GF-D8 (cell line): ENCODE measurements at regions not wholly inside any gene's neighbourhood (a gene's known extent, or its start where the extent isn't known, plus 50 kb on each side); places are given as distances from the start of the nearest gene placed in this dataset.

Experiments used
- DNase-seq: peaks from one replicate; lab custom pipeline; 2025; lab: John Stamatoyannopoulos, UW

DNA sequence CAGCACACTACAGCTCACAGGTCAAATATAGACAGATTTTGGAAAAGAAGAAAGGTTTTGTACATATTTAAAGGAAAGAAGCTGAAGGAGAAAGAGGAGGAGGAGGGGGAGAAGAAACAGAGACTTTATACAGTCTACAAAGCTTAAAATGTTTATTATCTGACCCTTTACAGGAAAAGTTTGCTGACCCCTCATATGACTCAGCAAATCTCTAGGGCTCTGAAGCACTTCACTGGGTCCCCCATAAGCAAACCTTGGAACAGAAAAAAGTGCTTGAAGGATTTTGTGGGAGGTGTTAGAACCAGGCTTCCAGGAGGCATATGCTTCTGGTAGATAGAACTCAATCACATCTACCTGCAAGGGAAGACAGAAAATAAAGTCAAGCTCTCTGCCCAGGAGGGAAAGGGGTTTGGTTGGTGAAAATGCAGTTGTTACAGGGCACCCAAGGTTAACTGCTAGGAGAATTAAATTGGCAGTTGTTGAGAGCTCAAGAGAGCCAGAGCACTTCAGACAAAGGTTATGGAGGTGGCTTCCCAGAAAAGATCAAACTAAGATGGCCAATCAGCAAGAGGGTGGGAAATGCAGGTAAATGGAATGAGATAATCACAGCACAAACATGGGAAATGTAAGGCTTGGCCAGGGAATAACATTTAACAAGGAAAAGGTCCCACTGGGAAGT is 207.4 kb upstream of the SGK1 start:
- no peak for DNase-seq

DNA sequence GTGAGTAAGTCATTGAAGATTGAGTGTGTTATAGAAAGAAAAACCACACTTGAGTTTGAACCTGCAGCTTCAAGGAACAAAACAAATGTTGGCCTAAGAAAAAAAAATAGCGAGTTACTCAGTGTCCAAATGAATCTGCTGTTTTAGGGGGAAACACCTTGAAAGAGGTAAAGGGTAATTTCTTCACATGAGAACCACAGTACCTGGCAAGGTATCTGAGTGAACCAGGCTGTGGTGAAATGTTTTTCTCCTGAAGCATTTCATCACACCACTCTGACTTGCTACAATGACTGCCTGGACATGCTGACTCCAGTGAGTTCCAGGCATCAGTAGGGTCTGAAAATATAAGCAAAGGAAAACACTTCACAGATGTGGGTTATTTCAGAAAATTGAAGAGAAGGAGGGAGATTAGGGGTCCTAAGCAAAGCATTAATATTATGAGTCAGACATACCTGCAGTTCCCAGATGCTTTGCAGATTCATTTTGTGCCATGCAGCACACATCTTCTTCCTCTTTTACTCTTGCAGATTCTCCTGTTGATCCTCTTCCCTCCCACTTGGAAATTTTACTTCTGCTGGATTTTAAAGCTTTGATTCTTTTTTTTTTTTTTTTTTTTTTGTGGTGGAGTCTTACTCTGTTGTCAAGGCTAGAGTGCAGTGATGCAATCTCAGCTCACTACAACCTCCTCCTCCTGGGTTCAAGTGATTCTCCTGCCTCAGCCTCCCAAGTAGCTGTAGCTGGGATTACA is 206.2 kb upstream of the SGK1 start:
- no peak for DNase-seq

DNA sequence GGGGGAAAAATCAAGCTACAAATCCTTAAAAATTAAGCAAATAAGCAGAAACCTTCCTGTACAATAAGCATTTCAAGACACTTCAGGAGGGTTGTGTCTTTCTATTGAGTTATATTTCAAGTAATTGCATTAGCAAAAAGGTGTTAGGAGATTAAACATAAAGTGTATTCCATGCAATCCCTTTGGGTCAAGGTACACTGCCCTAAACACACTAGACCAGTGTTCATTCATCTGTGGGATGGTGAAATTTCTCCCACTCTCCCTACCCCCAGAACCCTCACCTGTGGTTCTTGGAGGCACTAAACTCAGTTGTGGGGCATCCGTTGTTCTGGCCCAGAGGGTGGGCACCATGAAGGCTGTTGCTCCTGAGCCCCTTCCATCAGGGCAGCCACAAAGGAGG is 205.1 kb upstream of the SGK1 start:
- DNase-seq = no peak

DNA sequence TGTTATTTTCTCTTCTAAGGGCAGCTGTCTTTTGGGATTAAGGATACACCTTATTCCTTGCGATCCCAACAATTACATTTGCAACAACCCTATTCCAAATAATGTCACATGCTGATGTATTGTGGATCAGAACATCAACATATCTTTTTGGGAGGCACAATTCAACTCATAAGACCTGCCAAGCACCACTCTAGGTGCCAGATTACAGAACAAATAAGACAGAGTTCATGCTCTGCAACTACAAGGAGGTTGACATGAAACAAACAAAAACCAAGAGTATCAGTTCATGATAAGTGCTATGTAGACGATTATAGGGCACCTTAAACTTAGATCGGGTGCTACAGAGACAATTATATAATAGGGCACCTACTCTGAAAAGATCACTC is 203.2 kb upstream of the SGK1 start:
- DNase-seq = no peak

DNA sequence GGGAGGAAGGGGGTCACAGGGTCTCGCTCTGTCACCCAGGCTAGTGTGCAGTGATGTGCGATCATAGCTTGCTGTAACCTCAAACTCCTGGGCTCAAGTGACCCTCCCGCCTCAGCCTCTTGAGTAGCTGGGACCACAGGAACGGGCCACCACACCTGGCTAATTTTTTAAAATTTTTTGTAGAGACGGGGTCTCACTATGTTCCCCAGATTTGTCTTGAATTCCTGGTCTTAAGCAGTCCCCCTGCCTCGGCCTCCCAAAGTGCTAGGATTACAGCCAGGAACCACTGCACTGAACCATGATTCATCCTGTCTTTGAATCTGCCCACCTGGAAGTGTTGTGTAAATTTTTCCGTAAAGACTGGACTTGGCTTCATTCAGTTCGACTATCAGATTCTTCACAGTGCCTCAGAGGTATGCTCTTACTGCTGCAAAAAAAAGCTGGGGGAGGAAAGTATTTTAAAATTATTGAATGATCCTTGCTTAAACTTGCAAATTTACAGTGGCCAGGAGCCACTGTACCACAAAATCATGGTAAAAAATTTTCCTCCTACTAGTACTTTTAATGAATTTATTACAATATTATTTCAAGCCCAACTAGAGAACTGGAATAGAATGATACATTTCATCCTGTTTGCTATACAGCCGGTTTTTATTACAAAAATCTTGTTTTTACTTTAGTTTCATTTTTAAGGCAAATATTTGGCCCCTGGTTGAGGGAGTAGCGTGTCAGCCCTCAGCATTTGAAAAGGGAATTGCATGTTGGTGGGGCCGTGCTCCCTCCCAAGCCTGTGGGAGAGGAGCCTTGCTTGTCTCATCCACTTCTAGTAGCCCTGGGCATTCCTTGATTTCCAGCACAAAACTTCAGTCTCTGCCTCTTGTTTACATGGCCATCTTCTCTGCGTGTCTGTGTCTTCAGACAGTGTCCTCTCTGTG is 202.5 kb upstream of the SGK1 start:
- no peak for DNase-seq

DNA sequence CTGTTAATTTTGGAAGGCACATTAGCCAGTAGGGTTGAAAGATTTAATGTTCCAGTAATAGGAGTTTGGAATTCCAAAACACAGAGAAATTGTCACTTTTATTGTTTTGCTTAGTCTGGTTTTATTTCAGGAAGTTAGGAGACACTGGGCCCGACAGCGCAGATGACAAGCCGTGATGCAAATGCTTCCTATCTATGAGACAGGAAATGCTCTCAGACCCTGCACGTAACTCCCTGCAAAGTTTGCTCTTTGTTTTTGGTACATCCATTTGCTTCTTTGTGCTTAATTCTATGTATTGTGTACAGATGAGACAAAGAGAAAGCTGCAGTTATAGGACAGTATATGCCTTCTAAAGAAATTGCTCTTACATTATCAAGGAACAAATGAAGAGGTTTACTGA is 201.6 kb upstream of the SGK1 start:
- DNase-seq = no peak

DNA sequence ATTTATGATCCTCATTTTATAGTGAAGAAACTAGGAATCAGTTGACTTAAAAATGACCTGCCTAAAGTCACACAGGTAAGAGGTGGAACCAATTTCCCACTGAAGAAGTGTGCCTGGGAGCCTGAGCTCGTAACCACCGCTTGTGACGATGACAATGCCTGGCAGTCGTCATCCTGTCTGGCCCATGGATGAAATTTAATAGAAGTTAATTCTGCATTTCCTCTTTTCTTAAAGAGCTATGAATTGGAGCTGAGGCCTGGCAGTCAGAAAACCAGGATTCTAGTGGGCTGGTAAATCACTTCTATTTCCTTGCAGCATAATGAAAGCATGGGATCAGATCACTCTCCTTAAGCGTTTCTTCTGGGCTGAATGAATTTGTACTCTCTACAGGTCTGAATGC is 200.0 kb upstream of the SGK1 start:
- DNase-seq = no peak

DNA sequence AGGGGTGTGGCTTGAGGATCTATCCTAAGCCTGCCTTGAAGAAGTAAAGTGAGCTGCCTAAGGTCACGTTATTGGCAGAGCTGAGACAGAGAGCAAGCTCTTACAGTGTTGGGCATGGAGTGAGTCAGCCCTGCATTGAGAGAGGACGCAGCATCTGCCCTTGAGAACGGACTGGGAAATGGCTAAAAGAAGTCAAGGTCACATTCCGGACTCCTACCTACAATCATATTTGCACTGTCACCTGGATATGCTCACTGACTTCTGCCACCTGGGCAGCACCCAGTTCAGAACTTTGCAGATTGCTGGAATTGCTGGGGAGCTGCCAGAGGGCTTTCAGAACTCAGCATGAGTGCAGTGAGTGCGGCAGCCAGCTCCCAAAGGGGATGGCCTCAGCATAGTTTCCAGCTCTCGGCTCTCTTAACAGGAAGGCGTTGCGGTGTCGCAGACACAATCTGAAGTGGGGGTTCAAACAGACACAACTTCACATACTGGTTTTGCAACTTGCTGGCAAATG is 199.3 kb upstream of the SGK1 start:
- no peak for DNase-seq

DNA sequence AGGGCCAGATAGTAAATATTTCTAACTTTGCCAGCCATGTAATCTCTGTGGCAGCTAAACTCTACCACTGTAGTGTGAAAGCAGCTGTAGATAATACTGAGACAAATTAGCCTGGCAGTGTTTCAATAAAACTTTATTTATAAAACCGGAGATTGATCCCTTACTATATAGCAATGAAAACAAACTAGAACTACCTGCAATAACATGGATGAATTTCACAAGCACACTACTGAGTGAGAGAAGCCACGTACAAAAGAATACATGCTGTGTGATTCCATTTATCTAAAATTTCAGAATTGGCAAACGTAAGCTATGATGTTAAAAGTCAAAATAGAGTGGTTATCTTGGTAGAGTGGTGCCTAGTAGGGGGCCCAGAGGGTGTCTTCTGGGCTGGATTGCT is 198.7 kb upstream of the SGK1 start:
- DNase-seq = no peak

DNA sequence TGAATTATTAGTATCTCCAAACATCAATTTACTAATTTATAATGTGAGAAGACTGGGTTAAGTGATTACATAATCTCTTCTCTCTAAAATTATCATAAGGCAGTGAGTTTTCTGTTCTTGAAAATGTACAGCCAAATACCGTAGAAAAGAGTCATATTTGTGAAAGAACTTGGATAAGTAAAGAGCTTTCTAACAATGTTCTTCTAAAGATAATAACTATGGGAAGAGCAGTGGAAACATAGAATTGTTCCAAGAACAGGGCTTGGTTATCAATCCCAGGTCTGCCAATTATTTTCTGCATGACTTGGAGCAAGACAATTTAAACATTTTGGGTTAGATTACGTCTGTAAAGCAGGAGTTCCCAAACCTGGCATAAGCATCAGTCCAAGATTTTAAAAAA is 198.1 kb upstream of the SGK1 start:
- DNase-seq = no peak

DNA sequence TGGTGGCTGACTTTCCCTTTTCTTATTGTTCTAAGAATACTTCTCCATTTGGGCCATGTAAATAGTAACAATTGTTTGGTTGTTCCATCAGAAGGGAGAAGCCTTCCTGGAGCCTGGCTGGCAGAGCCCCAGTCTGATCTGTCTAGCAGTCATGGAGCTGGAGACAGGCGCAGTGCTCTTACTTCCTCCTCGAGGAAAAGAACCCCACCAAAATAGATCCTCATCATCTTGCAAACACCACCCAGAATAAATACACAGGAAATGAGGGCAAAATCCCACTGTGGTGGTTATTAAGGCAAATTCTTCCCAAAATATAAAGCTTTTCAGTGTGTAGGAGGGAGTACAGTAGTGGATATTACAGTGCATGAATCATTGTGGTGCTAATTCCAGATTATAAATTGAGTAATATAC is 195.1 kb upstream of the SGK1 start:
- no peak for DNase-seq

DNA sequence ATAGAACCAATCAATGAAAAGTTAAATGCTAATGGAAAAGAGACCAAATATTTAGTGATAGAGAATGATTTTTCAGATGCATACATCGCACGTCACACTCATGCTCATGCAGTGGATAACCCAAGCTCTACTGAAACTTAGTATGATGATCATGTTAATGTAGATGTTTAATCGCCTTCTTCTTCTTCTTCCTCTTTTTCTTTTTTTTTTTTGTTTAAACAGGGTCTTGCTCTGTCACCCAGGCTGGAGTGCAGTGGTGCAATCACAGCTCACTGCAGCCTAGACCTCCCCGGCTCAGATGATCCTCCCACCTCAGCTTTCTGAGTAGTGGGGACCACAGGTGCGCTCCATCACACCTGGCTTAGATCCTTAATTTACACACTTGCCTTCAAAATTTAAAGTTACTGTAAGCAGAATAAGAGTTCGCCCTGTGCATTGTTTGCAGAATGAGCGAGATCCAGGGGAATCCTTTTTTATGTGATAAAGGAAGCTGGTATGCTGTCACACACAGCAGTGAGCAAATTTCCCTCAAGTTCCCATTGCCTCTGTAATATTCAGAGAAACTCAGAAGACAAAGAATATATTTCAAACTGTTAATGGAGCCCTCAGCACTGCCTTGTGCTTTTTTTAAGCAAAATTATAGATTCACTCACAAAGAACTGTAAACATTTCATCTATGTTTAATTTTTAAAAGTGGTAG is 194.2 kb upstream of the SGK1 start:
- no peak for DNase-seq

DNA sequence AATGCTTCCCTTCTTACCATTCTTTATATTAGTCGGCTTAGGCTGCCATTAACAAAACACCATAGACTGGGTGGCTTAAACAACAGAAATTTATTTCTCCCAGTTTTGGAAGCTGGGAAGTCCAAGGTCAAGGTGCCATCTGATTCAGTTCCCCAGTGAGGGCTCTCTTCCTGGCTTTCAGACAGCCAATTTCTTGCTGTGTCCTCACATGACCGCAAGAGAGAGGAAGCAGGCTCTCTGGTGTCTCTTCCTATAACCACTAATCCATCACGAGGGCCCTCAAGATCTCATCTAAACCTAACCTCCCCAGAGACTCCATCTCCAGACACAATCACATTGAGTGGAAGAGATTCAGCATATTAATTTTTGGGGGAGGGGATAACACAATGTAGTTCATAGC is 193.0 kb upstream of the SGK1 start:
- no peak for DNase-seq

DNA sequence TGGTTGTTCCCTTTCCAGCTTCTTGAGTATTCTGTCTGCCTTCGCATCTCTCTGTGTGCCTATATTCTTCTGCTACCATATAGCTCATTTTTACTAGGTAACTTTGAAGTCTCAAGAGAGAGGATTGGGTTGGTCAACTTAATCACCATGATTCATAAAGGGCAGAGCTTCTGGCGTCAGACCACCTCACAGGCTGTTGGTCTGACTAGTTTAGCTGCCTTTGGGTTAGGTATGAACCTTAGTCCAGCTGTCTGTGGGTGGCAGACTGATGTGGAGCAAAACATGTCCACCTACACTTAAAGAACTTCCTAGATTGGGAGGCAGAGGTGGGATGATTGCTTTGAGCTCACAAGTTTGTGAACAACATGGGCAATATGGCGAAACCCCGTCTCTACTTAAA is 192.2 kb upstream of the SGK1 start:
- DNase-seq = no peak

DNA sequence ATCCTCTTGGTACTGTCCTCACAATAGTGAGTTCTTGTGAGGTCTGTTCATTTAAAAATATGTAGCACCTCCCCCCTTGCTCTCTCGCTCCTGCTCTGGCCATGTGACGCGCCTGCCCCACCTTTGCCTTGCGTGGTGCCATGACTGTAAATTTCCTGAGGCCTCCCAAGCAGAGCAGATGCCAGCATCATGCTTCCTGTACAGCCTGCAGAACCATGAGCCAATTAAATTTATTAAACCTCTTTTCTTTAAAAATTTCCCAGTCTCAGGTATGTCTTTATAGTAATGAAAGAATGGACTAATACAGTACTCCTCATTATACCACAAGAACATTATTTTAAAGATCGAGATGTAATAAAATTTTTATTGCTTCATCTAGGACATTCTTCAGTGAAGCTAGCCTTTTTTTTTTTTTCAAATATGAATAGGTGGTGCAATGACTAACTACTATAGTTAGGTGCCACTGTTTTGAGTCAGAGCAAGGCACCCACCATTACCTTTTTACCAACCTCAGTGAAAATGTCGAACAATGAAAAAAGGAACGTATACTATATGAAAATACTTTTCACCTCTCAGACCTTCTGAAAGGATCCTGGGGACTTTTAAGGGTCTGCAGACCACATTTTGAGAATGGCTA is 191.1 kb upstream of the SGK1 start:
- no peak for DNase-seq

DNA sequence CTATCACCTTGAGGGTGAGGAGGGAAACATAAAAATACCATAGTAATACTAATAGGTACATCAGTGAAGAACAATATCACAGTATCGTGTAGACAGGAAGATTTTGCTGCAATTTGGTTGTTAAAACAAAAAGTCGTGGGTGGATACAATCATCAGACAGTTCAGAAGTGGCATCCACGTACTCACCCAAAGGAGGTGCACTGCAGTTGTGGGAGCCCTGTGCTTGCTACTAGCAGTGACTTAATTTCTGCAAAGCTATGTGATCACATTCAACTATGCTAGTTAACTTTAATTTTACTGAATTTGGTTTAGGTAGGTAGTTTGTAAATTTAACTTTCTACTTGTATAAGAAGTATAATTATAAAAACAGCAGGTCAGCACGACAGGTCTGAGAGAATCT is 188.2 kb upstream of the SGK1 start:
- no peak for DNase-seq

DNA sequence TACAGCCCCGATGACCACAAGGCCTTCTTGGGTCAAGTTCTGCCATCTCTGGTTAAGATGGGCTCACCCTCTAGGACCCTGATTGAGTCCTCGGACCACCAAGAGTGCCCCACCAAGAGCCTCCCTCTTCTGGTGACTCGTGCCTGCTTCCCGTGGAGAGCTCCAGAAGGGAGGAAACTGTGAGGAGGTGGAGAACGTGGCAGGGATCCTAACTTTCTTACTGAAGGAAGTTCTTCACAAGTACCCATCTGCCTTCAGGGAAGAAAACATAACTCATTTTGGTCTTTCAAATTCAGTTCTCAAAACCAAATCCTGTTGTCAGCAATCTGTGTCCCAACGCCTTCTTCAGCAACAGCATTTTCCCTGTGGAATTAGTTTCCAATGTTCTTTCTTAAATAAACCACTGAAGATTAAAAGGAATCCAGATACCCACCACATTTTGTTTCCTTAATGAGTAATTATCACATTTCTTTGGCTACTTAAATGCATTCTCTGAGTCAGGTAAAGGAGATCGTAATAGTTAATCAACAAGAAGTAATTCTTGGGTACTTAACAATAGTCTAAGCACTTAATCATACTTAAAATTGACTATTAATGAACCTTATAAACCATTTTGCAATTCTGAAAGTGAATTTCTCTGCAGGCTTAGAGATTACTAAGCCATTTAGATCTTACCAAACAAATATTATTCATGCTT is 185.8 kb upstream of the SGK1 start:
- DNase-seq = no peak

DNA sequence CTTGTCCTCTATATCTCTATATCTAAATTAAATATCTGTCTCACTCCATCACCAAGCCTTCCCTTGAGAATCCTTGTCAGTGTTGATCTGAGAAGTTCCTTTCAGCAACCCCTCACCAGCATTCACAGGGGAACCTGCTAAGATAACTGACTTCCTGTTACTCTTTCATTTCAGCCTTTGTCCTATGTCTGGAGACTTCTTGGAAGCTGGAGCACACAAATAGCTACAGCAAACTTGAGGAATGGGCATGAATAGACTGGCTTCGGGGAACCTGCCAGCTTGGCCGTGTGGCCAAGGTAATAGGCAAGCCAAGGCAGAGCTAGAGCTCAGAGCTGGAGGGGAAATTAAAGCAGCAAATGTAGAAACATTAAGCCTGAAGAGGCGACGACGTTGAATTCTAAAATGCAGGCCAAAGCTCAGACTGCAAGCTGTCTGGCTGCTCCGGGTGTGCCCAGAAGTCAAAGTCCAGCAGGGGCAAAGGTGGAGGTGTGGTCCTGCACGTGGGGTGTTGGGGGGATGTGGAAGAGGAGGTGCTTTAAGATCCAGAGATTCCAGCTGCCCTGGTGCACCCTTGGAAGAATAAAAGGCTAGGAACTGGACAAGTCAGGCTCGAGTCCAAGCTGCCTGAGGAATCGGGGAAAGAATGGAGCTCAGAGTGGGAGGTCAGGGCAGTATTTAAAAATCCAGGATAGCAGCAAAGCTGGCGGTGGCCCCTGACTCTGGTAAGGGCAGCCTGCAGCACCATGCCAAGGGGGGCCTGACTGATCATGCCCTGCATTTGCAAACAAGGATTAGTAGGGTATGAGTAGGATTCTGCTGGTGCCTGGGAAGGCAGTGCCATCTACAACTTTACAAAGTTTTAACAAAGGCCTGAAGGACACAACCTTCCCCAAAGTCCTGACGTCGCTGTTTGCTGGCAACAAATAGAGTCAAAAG is 185.0 kb upstream of the SGK1 start:
- no peak for DNase-seq

DNA sequence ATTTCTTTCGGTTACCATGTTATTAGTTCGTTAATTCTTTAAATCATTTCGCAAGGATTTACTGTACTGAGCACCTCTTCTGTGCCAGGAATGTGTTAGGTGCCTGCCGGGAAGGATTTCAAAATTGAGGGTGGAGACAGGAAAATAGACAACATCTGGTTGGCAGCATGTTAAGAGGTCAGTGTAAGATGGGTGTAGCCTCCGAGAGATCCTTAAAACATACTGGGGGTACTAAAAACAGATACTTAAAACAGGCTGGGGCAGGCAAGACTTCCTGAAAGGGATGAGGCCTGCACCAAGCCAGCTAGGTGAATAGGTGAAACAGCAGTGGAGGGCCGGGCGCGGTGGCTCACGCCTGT is 178.0 kb upstream of the SGK1 start:
- DNase-seq = no peak
